MM.1S (cell line): ENCODE measurements at regions not wholly inside any gene's neighbourhood (a gene's known extent, or its start where the extent isn't known, plus 50 kb on each side); places are given as distances from the start of the nearest gene placed in this dataset.

Experiments used
- DNase-seq: peaks from one replicate; pipeline ENCODE4 v3.0.0-alpha.2; 2015
- H2AFZ ChIP-seq: fragments of 300-600 bp; sonication (generic); 2 replicates; pipeline ENCODE4 v1.6.0; 2016; ENCODE audit warnings: antibody characterized with exemption, low read length
- H3F3A ChIP-seq: fragments of 300-600 bp; sonication (generic); 2 replicates; pipeline ENCODE4 v1.6.1; 2016; ENCODE audit warnings: mild to moderate bottlenecking, antibody characterized with exemption, low read length, moderate library complexity, mixed read lengths; ENCODE audit not compliant: insufficient read depth
- H3K27ac ChIP-seq: fragments of 300-600 bp; sonication (generic); 2 replicates; pipeline ENCODE4 v1.5.1; 2016; ENCODE audit warnings: mild to moderate bottlenecking, low read length
- H3K27me3 ChIP-seq: fragments of 300-600 bp; sonication (generic); replicated peaks from 2 replicates; pipeline ENCODE4 v1.6.0; 2016; ENCODE audit warnings: low read length; ENCODE audit not compliant: insufficient read depth
- H3K36me3 ChIP-seq: fragments of 300-600 bp; sonication (generic); replicated peaks from 2 replicates; pipeline ENCODE4 v1.6.1; 2016; ENCODE audit warnings: mild to moderate bottlenecking, low read length, mixed read lengths; ENCODE audit not compliant: insufficient read depth
- H3K4me1 ChIP-seq: fragments of 300-600 bp; sonication (generic); 2 replicates; pipeline ENCODE4 v1.6.1; 2016; ENCODE audit warnings: low read length, mixed read lengths
- H3K4me2 ChIP-seq: fragments of 300-600 bp; sonication (generic); 2 replicates; pipeline ENCODE4 v1.6.0; 2016; ENCODE audit warnings: low read depth, low read length
- H3K4me3 ChIP-seq: fragments of 300-600 bp; sonication (generic); 2 replicates; pipeline ENCODE4 v1.5.1; 2016; ENCODE audit warnings: low read length, mixed read lengths
- H3K79me2 ChIP-seq: fragments of 300-600 bp; sonication (generic); 2 replicates; pipeline ENCODE4 v1.6.1; 2016; ENCODE audit warnings: mixed run types, low read length, mixed read lengths
- H3K9ac ChIP-seq: fragments of 300-600 bp; sonication (generic); 2 replicates; pipeline ENCODE4 v1.6.1; 2016; ENCODE audit warnings: low read length, mixed read lengths
- H3K9me2 ChIP-seq: fragments of 300-600 bp; sonication (generic); replicated peaks from 2 replicates; pipeline ENCODE4 v1.6.1; 2016; ENCODE audit warnings: mild to moderate bottlenecking, low read length, mixed read lengths; ENCODE audit not compliant: insufficient read depth
- H3K9me3 ChIP-seq: fragments of 300-600 bp; sonication (generic); replicated peaks from 2 replicates; pipeline ENCODE4 v1.6.1; 2016; ENCODE audit warnings: mild to moderate bottlenecking, low read length, mixed read lengths; ENCODE audit not compliant: insufficient read depth
- H4K20me1 ChIP-seq: fragments of 300-600 bp; sonication (generic); 2 replicates; pipeline ENCODE4 v1.6.1; 2016; ENCODE audit warnings: mild to moderate bottlenecking, low read length, moderate library complexity, mixed read lengths; ENCODE audit not compliant: insufficient read depth
- CTCF ChIP-seq: fragments of 300-600 bp; sonication (generic); IDR thresholded peaks from 2 replicates; pipeline ENCODE4 v1.5.1; 2016; ENCODE audit warnings: antibody characterized with exemption, low read length, mixed read lengths
- EZH2 ChIP-seq: fragments of 300-600 bp; sonication (generic); optimal IDR thresholded peaks from 2 replicates; pipeline ENCODE3; 2017; ENCODE audit warnings: low read depth, mild to moderate bottlenecking, antibody characterized with exemption, low read length, mixed read lengths
- EZH2phosphoT487 ChIP-seq: fragments of 300-600 bp; sonication (generic); IDR thresholded peaks from 2 replicates; pipeline ENCODE4 v1.6.1; 2018; ENCODE audit warnings: antibody characterized with exemption, low read length

GRCh38 chr4:156710365-156711192 is 261.0 kb downstream of the PDGFC start:
- Histone ChIP-seq H3K36me3 (no peaks in the 10 kb centered on the region), H3K27ac (no peak overlapping the region), H3K9ac (no peak overlapping the region), H3K4me3 (no peak overlapping the region), H3K9me2 (no peaks in the 10 kb centered on the region), H3K27me3 (no peaks in the 10 kb centered on the region), H3K4me2 (no peak overlapping the region), H3K4me1 (no peaks in the 10 kb centered on the region), H3K79me2 (no peaks in the 10 kb centered on the region), H4K20me1 (no peaks in the 10 kb centered on the region), H2AFZ (no peak overlapping the region), H3K9me3 (no peaks in the 10 kb centered on the region), H3F3A (no peaks in the 10 kb centered on the region)
- TF ChIP-seq CTCF, result no peak
- no peak for TF ChIP-seq EZH2
- no peak for TF ChIP-seq EZH2phosphoT487
- DNase-seq, result no peak

GRCh38 chr4:156705311-156705710 is 266.3 kb downstream of the PDGFC start:
- Histone ChIP-seq H3K4me3 (no peak overlapping the region), H3K4me1 (no peaks in the 10 kb centered on the region), H3K79me2 (no peaks in the 10 kb centered on the region), H3K9ac (no peak overlapping the region), H3K36me3 (no peaks in the 10 kb centered on the region), H3K9me2 (no peaks in the 10 kb centered on the region), H3F3A (no peaks in the 10 kb centered on the region), H3K9me3 (no peaks in the 10 kb centered on the region), H3K27ac (no peak overlapping the region), H4K20me1 (no peaks in the 10 kb centered on the region), H3K4me2 (no peak overlapping the region), H2AFZ (no peak overlapping the region), H3K27me3 (no peaks in the 10 kb centered on the region)
- no peak for DNase-seq
- TF ChIP-seq CTCF (no peak), EZH2phosphoT487 (no peak), EZH2 (no peak)

GRCh38 chr4:156695163-156695562 is 276.4 kb downstream of the PDGFC start:
- TF ChIP-seq EZH2, result no peak
- Histone ChIP-seq H4K20me1 (no peaks in the 10 kb centered on the region), H3K79me2 (no peaks in the 10 kb centered on the region), H3K4me1 (no peaks in the 10 kb centered on the region), H3K27me3 (no peaks in the 10 kb centered on the region), H3K9me3 (no peaks in the 10 kb centered on the region), H2AFZ (no peak overlapping the region), H3K9ac (no peak overlapping the region), H3K4me2 (no peak overlapping the region), H3K36me3 (no peaks in the 10 kb centered on the region), H3K4me3 (no peak overlapping the region), H3K9me2 (no peaks in the 10 kb centered on the region), H3K27ac (no peak overlapping the region), H3F3A (no peaks in the 10 kb centered on the region)
- DNase-seq, result no peak

GRCh38 chr4:156694413-156694812 is 277.2 kb downstream of the PDGFC start:
- Histone ChIP-seq H3K27me3 (no peaks in the 10 kb centered on the region), H3K4me3 (no peak overlapping the region), H3K4me2 (no peak overlapping the region), H3F3A (no peaks in the 10 kb centered on the region), H3K27ac (no peak overlapping the region), H3K4me1 (no peaks in the 10 kb centered on the region), H2AFZ (no peak overlapping the region), H3K9me3 (no peaks in the 10 kb centered on the region), H3K9me2 (no peaks in the 10 kb centered on the region), H4K20me1 (no peaks in the 10 kb centered on the region), H3K36me3 (no peaks in the 10 kb centered on the region), H3K9ac (no peak overlapping the region), H3K79me2 (no peaks in the 10 kb centered on the region)
- no peak for TF ChIP-seq EZH2
- TF ChIP-seq CTCF, result no peak
- no peak for TF ChIP-seq EZH2phosphoT487
- no peak for DNase-seq
